Trophoblast cell (in vitro differentiated cells and primary cell): ENCODE measurements at regions not wholly inside any gene's neighbourhood (a gene's known extent, or its start where the extent isn't known, plus 50 kb on each side); places are given as distances from the start of the nearest gene placed in this dataset.

Experiments
- DNase-seq, 2 donors: peaks; one replicate each; pipeline ENCODE4 v3.0.0-alpha.2; 2016
- H2AFZ ChIP-seq: 2 replicates; pipeline ENCODE4 v1.6.1; 2013; ENCODE audit warnings: low read length, moderate library complexity, mild to moderate bottlenecking; ENCODE audit not compliant: insufficient read depth, poor library complexity
- H2AK5ac ChIP-seq: 2 replicates; pipeline ENCODE4 v1.6.1; 2013; ENCODE audit warnings: mild to moderate bottlenecking, low read length
- H2BK120ac ChIP-seq: 2 replicates; pipeline ENCODE4 v1.6.1; 2013; ENCODE audit warnings: low read length, mild to moderate bottlenecking, moderate library complexity; ENCODE audit not compliant: insufficient read depth, poor library complexity
- H2BK12ac ChIP-seq: 2 replicates; pipeline ENCODE4 v1.6.1; 2013; ENCODE audit warnings: mild to moderate bottlenecking, low read length, moderate library complexity
- H2BK5ac ChIP-seq: 2 replicates; pipeline ENCODE4 v1.6.1; 2013; ENCODE audit warnings: low read length, low read depth, moderate library complexity, mild to moderate bottlenecking; ENCODE audit not compliant: poor library complexity
- H3K14ac ChIP-seq: 2 replicates; pipeline ENCODE4 v1.6.1; 2013; ENCODE audit warnings: mild to moderate bottlenecking, low read length
- H3K18ac ChIP-seq: 2 replicates; pipeline ENCODE4 v1.6.1; 2013; ENCODE audit warnings: mild to moderate bottlenecking, low read length
- H3K23ac ChIP-seq: 2 replicates; pipeline ENCODE4 v1.6.1; 2013; ENCODE audit warnings: low read length
- H3K27ac ChIP-seq: 2 replicates; pipeline ENCODE4 v1.5.1; 2013; ENCODE audit warnings: low read depth, mild to moderate bottlenecking, inconsistent platforms, low read length, moderate library complexity
- H3K27me3 ChIP-seq: 2 replicates; pipeline ENCODE4 v1.6.1; 2013; ENCODE audit warnings: inconsistent platforms, mild to moderate bottlenecking, low read length, moderate library complexity; ENCODE audit not compliant: insufficient read depth
- H3K36me3 ChIP-seq, 2 experiments: 1 replicate in 1 of 2; 2 replicates in 1 of 2; pipeline ENCODE4 v1.6.1; 2013; ENCODE audit warnings: low read length in 2 of 2, mild to moderate bottlenecking in 2 of 2, moderate library complexity in 1 of 2; ENCODE audit not compliant: insufficient read depth in 2 of 2, control insufficient read depth in 1 of 2
- H3K4ac ChIP-seq: 2 replicates; pipeline ENCODE4 v1.6.1; 2013; ENCODE audit warnings: low read depth, mild to moderate bottlenecking, low read length, moderate library complexity
- H3K4me1 ChIP-seq, 2 experiments: 1 replicate in 1 of 2; 2 replicates in 1 of 2; pipeline ENCODE4 v1.6.1; 2013; ENCODE audit warnings: low read length in 2 of 2, mild to moderate bottlenecking in 2 of 2, moderate library complexity in 1 of 2; ENCODE audit not compliant: insufficient read depth in 2 of 2, control insufficient read depth in 1 of 2
- H3K4me2 ChIP-seq: 2 replicates; pipeline ENCODE4 v1.6.1; 2013; ENCODE audit warnings: inconsistent platforms, mild to moderate bottlenecking, low read length, moderate library complexity
- H3K4me3 ChIP-seq: 2 replicates; pipeline ENCODE4 v1.5.1; 2013; ENCODE audit warnings: mild to moderate bottlenecking, low read depth, low read length, inconsistent platforms
- H3K79me1 ChIP-seq: one replicate; pipeline ENCODE4 v1.6.1; 2013; ENCODE audit warnings: low read length
- H3K79me2 ChIP-seq: 2 replicates; pipeline ENCODE4 v1.6.1; 2013; ENCODE audit warnings: low read length, mild to moderate bottlenecking; ENCODE audit not compliant: control insufficient read depth, insufficient read depth, poor library complexity
- H3K9ac ChIP-seq: 2 replicates; pipeline ENCODE4 v1.6.1; 2013; ENCODE audit warnings: mild to moderate bottlenecking, low read length
- H3K9me3 ChIP-seq: 2 replicates; pipeline ENCODE4 v1.6.1; 2013; ENCODE audit warnings: low read depth, mild to moderate bottlenecking, control low read depth, inconsistent platforms, low read length; ENCODE audit not compliant: insufficient read depth
- H4K12ac ChIP-seq: 2 replicates; pipeline ENCODE4 v1.6.1; 2013; ENCODE audit warnings: low read depth, mild to moderate bottlenecking, low read length, moderate library complexity
- H4K8ac ChIP-seq: 2 replicates; pipeline ENCODE4 v1.6.1; 2013; ENCODE audit warnings: low read depth, mild to moderate bottlenecking, low read length, moderate library complexity
- H4K91ac ChIP-seq: one replicate; pipeline ENCODE4 v1.6.1; 2013; ENCODE audit warnings: low read depth, mild to moderate bottlenecking, low read length, moderate library complexity
- WGBS: extraction: QIAGEN DNeasy Blood & Tissue Kit; methylation state at CpG from one replicate; pipeline ENCODE4 v1.1.7; 2013; ENCODE audit warnings: missing lambda C conversion rate; ENCODE audit not compliant: insufficient read length, insufficient coverage; ENCODE audit errors: extremely low coverage; 5-methylcytosine and 5-hydroxymethylcytosine counted together

GRCh38 chr4:104869831-104870230 is 276.8 kb upstream of the TET2 start:
- Histone ChIP-seq H3K4me1 (peaks cover 0 to 2% of the 10 kb centered on the region in 2 experiments), H3K4me2 (no peak overlapping the region), H3K4me3 (no peak overlapping the region), H3K23ac (no peak overlapping the region), H3K4ac (no peak overlapping the region), H4K12ac (no peak overlapping the region), H3K79me2 (no peaks in the 10 kb centered on the region), H3K9ac (no peak overlapping the region), H2BK12ac (no peak overlapping the region), H3K79me1 (no peaks in the 10 kb centered on the region), H2BK120ac (no peak overlapping the region), H3K18ac (no peak overlapping the region), H4K8ac (no peak overlapping the region), H3K9me3 (no peaks in the 10 kb centered on the region), H2BK5ac (no peak overlapping the region), H3K14ac (no peak overlapping the region), H3K36me3 (no peaks in the 10 kb centered on the region), H3K27me3 (no peaks in the 10 kb centered on the region), H4K91ac (no peak overlapping the region), H3K27ac (no peak overlapping the region), H2AK5ac (no peak overlapping the region), H2AFZ (no peak overlapping the region)
- DNase-seq: no peak
- WGBS: no CpG with 5 or more reads among the region's 1 CpG

GRCh38 chr4:104870495-104871233 is 276.0 kb upstream of the TET2 start:
- H3K9ac ChIP-seq: no peak overlapping the region
- H4K12ac ChIP-seq: no peak overlapping the region
- H3K9me3 ChIP-seq: no peaks in the 10 kb centered on the region
- no peak overlapping the region for H3K23ac ChIP-seq
- H4K8ac ChIP-seq: no peak overlapping the region
- no peak overlapping the region for H4K91ac ChIP-seq
- H3K14ac ChIP-seq: no peak overlapping the region
- no peak overlapping the region for H2AK5ac ChIP-seq
- H2BK12ac ChIP-seq: no peak overlapping the region
- DNase-seq: no peak
- peaks cover 0 to 2% of the 10 kb centered on the region in 2 experiments for H3K4me1 ChIP-seq
- no peaks in the 10 kb centered on the region for H3K27me3 ChIP-seq
- H3K27ac ChIP-seq: no peak overlapping the region
- H2BK5ac ChIP-seq: no peak overlapping the region
- H3K36me3 ChIP-seq: no peaks in the 10 kb centered on the region
- H3K4me3 ChIP-seq: no peak overlapping the region
- H3K4ac ChIP-seq: no peak overlapping the region
- H3K4me2 ChIP-seq: no peak overlapping the region
- H2AFZ ChIP-seq: no peak overlapping the region
- no peaks in the 10 kb centered on the region for H3K79me1 ChIP-seq
- H2BK120ac ChIP-seq: no peak overlapping the region
- no peak overlapping the region for H3K18ac ChIP-seq
- no CpG with 5 or more reads among the region's 2 CpGs for WGBS
- no peaks in the 10 kb centered on the region for H3K79me2 ChIP-seq

- no peak overlapping the region for H3K27ac ChIP-seq
- no peak overlapping the region for H3K4ac ChIP-seq
- no peak overlapping the region for H3K4me3 ChIP-seq
- H2AK5ac ChIP-seq: no peak overlapping the region
- no peaks in the 10 kb centered on the region for H3K9me3 ChIP-seq
- no peak overlapping the region for H4K91ac ChIP-seq
- no peaks in the 10 kb centered on the region for H3K79me2 ChIP-seq
- H3K18ac ChIP-seq: no peak overlapping the region
- no peak overlapping the region for H2AFZ ChIP-seq
- H3K79me1 ChIP-seq: no peaks in the 10 kb centered on the region
- no peak overlapping the region for H3K14ac ChIP-seq
- no peak overlapping the region for H2BK120ac ChIP-seq
- H2BK12ac ChIP-seq: no peak overlapping the region
- H2BK5ac ChIP-seq: no peak overlapping the region
- no peak overlapping the region for H3K23ac ChIP-seq
- no peak overlapping the region for H3K4me2 ChIP-seq
- no peak overlapping the region for H4K8ac ChIP-seq
- H4K12ac ChIP-seq: no peak overlapping the region
- no peaks in the 10 kb centered on the region for H3K36me3 ChIP-seq
- no peaks in the 10 kb centered on the region for H3K4me1 ChIP-seq
- no peak for DNase-seq
- no peaks in the 10 kb centered on the region for H3K27me3 ChIP-seq
- no peak overlapping the region for H3K9ac ChIP-seq
Observed at GRCh38 chr4:104878936-104879335, 267.7 kb upstream of the TET2 start.

DNA sequence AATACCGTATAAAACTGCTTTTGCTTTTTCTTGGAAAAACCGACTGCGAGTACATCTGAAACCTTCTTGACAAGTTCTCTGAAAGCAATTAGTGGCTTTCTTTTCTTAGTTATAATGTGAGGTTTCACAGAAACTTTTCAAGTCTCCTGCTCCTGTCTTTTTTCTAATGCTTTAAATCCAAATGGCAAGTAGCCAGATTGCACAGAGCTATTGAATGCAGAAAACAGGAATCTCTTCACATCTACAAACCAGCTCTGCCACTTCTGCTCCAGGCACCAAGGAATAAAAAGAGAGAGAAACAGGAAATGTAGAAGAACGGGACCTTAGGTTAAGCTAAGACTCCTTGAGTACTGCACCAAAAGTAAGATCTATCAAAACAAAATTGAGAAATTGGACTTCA is 267.3 kb upstream of the TET2 start:
- H3K14ac ChIP-seq: no peak overlapping the region
- H3K79me2 ChIP-seq: no peaks in the 10 kb centered on the region
- no peaks in the 10 kb centered on the region for H3K79me1 ChIP-seq
- H2BK5ac ChIP-seq: no peak overlapping the region
- no CpG with 5 or more reads among the region's 4 CpGs for WGBS
- no peak overlapping the region for H2BK120ac ChIP-seq
- H4K8ac ChIP-seq: no peak overlapping the region
- no peak overlapping the region for H2AK5ac ChIP-seq
- no peak overlapping the region for H4K91ac ChIP-seq
- no peaks in the 10 kb centered on the region for H3K27me3 ChIP-seq
- no peak overlapping the region for H3K4ac ChIP-seq
- H3K9me3 ChIP-seq: no peaks in the 10 kb centered on the region
- no peak for DNase-seq
- H3K27ac ChIP-seq: no peak overlapping the region
- H3K4me2 ChIP-seq: no peak overlapping the region
- no peak overlapping the region for H3K23ac ChIP-seq
- H3K4me1 ChIP-seq: no peaks in the 10 kb centered on the region
- no peaks in the 10 kb centered on the region for H3K36me3 ChIP-seq
- H3K9ac ChIP-seq: no peak overlapping the region
- no peak overlapping the region for H3K18ac ChIP-seq
- H3K4me3 ChIP-seq: no peak overlapping the region
- no peak overlapping the region for H2AFZ ChIP-seq
- H4K12ac ChIP-seq: no peak overlapping the region
- H2BK12ac ChIP-seq: no peak overlapping the region
